ENCODE measurements at regions not wholly inside any gene's neighbourhood (a gene's known extent, or its start where the extent isn't known, plus 50 kb on each side); places are given as distances from the start of the nearest gene placed in this dataset.

GRCh38 chr7:54839575-54840213 lies 80.7 kb upstream of the SEC61G start:
- Histone ChIP-seq H3K27me3 (ENCODE audit: insufficient read depth, low read length) (no peaks in the 10 kb centered on the region), H3K27ac (ENCODE audit: low read depth, low read length) (no peak overlapping the region), H3K4me2 (ENCODE audit: low read length) (peak overlapping the region; percentile 48), H4K20me1 (ENCODE audit: insufficient read depth) (no peaks in the 10 kb centered on the region), H3K4me1 (ENCODE audit: control insufficient read depth in 1 of 2, insufficient read depth in 2 of 2, low read length in 2 of 2) (peaks cover 6 to 32% of the 10 kb centered on the region in 2 experiments), H3K9me3 (ENCODE audit: control insufficient read depth in 1 of 2, insufficient read depth in 1 of 2, low read depth in 1 of 2, low read length in 2 of 2) (no peaks in the 10 kb centered on the region), H3K36me3 (ENCODE audit: control insufficient read depth in 1 of 2, insufficient read depth in 2 of 2, low read length in 2 of 2) (no peaks in the 10 kb centered on the region), H3K4me3 (replicated peaks in 1 of 2; ENCODE audit: low read depth in 1 of 2, low read length in 2 of 2) (no peak overlapping the region), H3K9me2 (ENCODE audit: insufficient read depth) (no peaks in the 10 kb centered on the region), H2AFZ (ENCODE audit: low read depth, low read length, poor library complexity, severe bottlenecking) (peak overlapping the region; percentile 59), H3K79me2 (ENCODE audit: insufficient read depth, low read length) (no peaks in the 10 kb centered on the region), H3K9ac (ENCODE audit: low read length) (no peak overlapping the region; the same call in 1 of the 2 replicates)
- peak; percentile 51 for DNase-seq (ENCODE audit: low read depth, low spot score)
- BruUV-seq (replicated peaks) = no TSS peak
- ATAC-seq = peak; percentile 97
- POLR2A ChIA-PET = no interaction called here
- intact Hi-C loops (cut with micrococcal nuclease) = loop anchor here (1.0 to 5.0 kb wide), 4 partner anchors 51 to 228 kb away; no protein-coding TSS in a partner anchor
- RAD21 ChIA-PET (ENCODE audit: low non-redundant PET in 1 of 2, low total read pairs in 2 of 2, uncharacterized antibody in 2 of 2, unreplicated experiment in 2 of 2) = interaction anchor here (1.3 to 1.6 kb wide), 2 partner anchors 51 to 415 kb away, joined by 3 to 4 read pairs; no protein-coding TSS in a partner anchor
- CTCF ChIA-PET = interaction anchor here (0.8 to 4.8 kb wide), 7 partner anchors 9 to 415 kb away, joined by 3 to 42 read pairs (median 5); partner anchors contain the start of gene EGFR
- TF ChIP-seq ZFX (IDR thresholded peaks at IDR 0.05) (no peak), CTCF (IDR thresholded peaks at IDR 0.05 in 2 of 3, conservative IDR thresholded peaks at IDR 0.05 in 1 of 3; ENCODE audit: borderline replicate concordance in 1 of 3, insufficient read depth in 1 of 3, low read depth in 2 of 3, low read length in 2 of 3) (peak; percentile 82 to 94 (median 92)), POLR2AphosphoS5 (IDR thresholded peaks at IDR 0.05; ENCODE audit: low read depth, low read length) (peak; percentile 47; the same call in 1 of the 2 replicates), SIN3A (IDR thresholded peaks at IDR 0.05; ENCODE audit: low read depth) (no peak), SRF (IDR thresholded peaks at IDR 0.05; ENCODE audit: low read depth) (no peak), CEBPB (IDR thresholded peaks at IDR 0.05; ENCODE audit: low read depth) (no peak), FOSL1 (IDR thresholded peaks at IDR 0.05; ENCODE audit: low read depth) (no peak), MAX (IDR thresholded peaks at IDR 0.05) (peak; percentile 89), SP1 (IDR thresholded peaks at IDR 0.05; ENCODE audit: low read depth) (peak; percentile 64; the same call in 1 of the 2 replicates), RAD21 (IDR thresholded peaks at IDR 0.05; ENCODE audit: low read depth) (peak; percentile 97), EZH2phosphoT487 (IDR thresholded peaks at IDR 0.05; ENCODE audit: borderline replicate concordance) (no peak), TCF7L2 (IDR thresholded peaks at IDR 0.05; ENCODE audit: borderline replicate concordance, extremely low read depth, insufficient read depth, insufficient read length) (peak; percentile 86), EGR1 (IDR thresholded peaks at IDR 0.05; ENCODE audit: low read depth) (peak; percentile 86), CBX3 (IDR thresholded peaks at IDR 0.05; ENCODE audit: low read depth) (peak; percentile 66), ELF1 (IDR thresholded peaks at IDR 0.05; ENCODE audit: borderline replicate concordance, low read depth) (no peak), REST (IDR thresholded peaks at IDR 0.05; ENCODE audit: low read depth) (no peak), JUND (IDR thresholded peaks at IDR 0.05) (no peak), POLR2A (IDR thresholded peaks at IDR 0.05; ENCODE audit: borderline replicate concordance, extremely low read depth, insufficient read depth, insufficient read length) (no peak), YY1 (IDR thresholded peaks at IDR 0.05; ENCODE audit: extremely low read depth, insufficient replicate concordance, low read depth, low read length) (peak; percentile 51), ZBTB33 (IDR thresholded peaks at IDR 0.05; ENCODE audit: extremely low read depth, insufficient replicate concordance, low read length) (no peak)
